ENCODE measurements at regions not wholly inside any gene's neighbourhood (a gene's known extent, or its start where the extent isn't known, plus 50 kb on each side); places are given as distances from the start of the nearest gene placed in this dataset.

DNA sequence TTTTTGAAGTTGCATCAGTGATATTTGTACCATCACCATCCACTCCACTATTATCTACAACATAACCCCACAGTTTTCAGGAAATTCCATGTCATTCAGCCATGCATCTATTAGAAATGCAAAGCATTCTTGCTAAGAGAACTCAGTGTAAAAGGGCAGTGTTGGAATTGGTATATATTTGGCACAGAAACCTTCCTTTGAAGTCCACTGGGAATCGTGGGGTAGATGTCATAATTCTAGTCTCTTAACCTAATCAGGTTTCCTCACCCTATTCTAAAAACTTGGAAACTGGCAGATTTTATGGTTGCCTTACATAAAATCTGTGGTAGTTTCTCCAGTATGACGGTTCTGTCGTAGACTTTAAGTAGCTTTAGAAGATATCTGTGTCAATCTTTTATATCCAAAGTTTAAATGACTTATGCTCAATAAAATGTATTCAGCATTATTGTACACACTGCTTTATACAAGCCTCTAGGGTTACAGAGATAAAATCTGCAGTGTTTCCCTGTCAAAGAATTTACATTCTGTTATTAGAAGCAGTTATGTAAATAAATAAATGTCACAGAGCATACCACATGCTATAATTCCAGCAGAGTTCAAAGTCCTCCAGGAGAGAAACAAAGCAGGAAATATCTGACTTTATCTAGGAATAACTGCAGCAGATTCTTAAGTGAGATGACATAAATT is 704.4 kb upstream of the CELF2 start:
- peak in 1 of 2 donors; percentile 57 for DNase-seq (ENCODE audit: low read depth in 1 of 2, low spot score in 1 of 2)
- Histone ChIP-seq H3K4me3 (no peak overlapping the region), H3K27me3 (no peaks in the 10 kb centered on the region), H3K9me3 (ENCODE audit: low read depth) (no peaks in the 10 kb centered on the region), H3K27ac (no peak overlapping the region), H3K4me1 (ENCODE audit: low read depth) (no peaks in the 10 kb centered on the region), H3K36me3 (no peaks in the 10 kb centered on the region)
- TF ChIP-seq, protein P1, sequence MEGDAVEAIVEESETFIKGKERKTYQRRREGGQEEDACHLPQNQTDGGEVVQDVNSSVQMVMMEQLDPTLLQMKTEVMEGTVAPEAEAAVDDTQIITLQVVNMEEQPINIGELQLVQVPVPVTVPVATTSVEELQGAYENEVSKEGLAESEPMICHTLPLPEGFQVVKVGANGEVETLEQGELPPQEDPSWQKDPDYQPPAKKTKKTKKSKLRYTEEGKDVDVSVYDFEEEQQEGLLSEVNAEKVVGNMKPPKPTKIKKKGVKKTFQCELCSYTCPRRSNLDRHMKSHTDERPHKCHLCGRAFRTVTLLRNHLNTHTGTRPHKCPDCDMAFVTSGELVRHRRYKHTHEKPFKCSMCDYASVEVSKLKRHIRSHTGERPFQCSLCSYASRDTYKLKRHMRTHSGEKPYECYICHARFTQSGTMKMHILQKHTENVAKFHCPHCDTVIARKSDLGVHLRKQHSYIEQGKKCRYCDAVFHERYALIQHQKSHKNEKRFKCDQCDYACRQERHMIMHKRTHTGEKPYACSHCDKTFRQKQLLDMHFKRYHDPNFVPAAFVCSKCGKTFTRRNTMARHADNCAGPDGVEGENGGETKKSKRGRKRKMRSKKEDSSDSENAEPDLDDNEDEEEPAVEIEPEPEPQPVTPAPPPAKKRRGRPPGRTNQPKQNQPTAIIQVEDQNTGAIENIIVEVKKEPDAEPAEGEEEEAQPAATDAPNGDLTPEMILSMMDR (IDR thresholded peaks at IDR 0.05; ENCODE audit: low read depth, low read length), result no peak

DNA sequence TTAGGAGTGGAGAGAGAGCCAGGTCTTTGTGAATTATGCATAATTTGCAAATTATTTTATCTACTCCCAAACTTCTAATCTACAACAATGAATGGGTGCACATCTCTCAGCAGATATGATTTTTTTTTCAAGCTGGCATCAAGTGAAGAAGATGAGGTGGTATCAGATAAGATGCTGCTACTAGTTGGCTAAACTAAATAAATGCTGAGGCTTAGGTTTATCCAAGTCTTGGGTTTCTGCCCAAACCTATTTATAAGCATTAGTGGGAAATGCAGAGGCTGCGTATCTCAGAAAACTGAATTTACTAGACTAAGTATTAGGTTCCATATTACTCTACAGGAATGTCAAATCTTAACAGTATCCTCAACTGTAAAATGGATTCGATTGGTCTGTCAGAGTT is 703.0 kb upstream of the CELF2 start:
- no peaks in the 10 kb centered on the region for H3K4me1 ChIP-seq (ENCODE audit: low read depth)
- no peak for DNase-seq (ENCODE audit: low read depth in 1 of 2, low spot score in 1 of 2)
- H3K4me3 ChIP-seq, result no peak overlapping the region
- H3K27ac ChIP-seq, result no peak overlapping the region
- H3K27me3 ChIP-seq, result no peaks in the 10 kb centered on the region
- H3K36me3 ChIP-seq, result no peaks in the 10 kb centered on the region
- no peaks in the 10 kb centered on the region for H3K9me3 ChIP-seq (ENCODE audit: low read depth)
- TF ChIP-seq, protein P1 (IDR thresholded peaks at IDR 0.05; ENCODE audit: low read depth, low read length), result no peak

DNA sequence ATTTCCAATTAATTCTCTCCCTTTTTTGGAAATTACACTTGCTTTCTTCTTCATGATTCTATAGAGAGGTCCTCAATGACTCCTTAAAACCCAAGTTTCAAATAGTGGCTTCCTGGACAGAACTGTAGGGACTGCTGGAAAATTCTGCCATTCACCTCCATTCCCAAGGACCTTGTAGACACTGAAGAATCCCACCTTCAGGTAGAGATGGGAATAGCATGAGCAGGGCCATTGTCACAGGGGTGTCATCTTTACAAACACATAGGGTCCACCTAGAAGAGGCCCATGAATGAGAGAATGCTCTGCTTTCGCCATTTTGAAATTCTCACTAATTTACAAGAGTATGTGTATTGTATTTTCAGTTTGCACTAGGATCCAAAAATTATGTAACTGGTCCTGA is 701.7 kb upstream of the CELF2 start:
- H3K36me3 ChIP-seq, result no peaks in the 10 kb centered on the region
- no peaks in the 10 kb centered on the region for H3K27me3 ChIP-seq
- H3K4me3 ChIP-seq, result no peak overlapping the region
- no peak for DNase-seq (ENCODE audit: low read depth in 1 of 2, low spot score in 1 of 2)
- no peak overlapping the region for H3K27ac ChIP-seq
- H3K9me3 ChIP-seq (ENCODE audit: low read depth), result no peaks in the 10 kb centered on the region
- H3K4me1 ChIP-seq (ENCODE audit: low read depth), result no peaks in the 10 kb centered on the region
- TF ChIP-seq, protein P1 (IDR thresholded peaks at IDR 0.05; ENCODE audit: low read depth, low read length), result no peak

DNA sequence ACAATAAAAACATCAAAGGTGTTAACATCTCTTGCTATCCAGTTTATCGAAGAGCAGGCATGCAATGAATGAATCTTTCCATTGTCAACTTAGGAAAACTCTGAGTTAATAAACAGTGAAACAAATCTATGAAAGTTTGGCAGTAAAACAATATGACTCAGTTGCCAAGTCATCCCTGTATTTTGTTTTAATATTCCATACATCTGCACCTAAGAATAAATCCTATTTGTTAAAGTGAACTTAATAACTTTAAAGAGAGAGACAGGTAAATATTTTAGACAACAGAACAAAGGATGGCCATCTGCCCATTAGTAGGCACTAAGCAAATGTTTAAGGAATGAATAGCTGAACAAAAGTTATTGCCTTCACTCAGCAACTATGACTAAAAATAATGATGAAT is 700.5 kb upstream of the CELF2 start:
- no peak for DNase-seq (ENCODE audit: low read depth in 1 of 2, low spot score in 1 of 2)
- H3K9me3 ChIP-seq (ENCODE audit: low read depth), result no peaks in the 10 kb centered on the region
- no peak overlapping the region for H3K27ac ChIP-seq
- H3K27me3 ChIP-seq, result no peaks in the 10 kb centered on the region
- H3K4me1 ChIP-seq (ENCODE audit: low read depth), result no peaks in the 10 kb centered on the region
- TF ChIP-seq, protein P1 (IDR thresholded peaks at IDR 0.05; ENCODE audit: low read depth, low read length), result no peak
- H3K36me3 ChIP-seq, result no peaks in the 10 kb centered on the region
- no peak overlapping the region for H3K4me3 ChIP-seq

DNA sequence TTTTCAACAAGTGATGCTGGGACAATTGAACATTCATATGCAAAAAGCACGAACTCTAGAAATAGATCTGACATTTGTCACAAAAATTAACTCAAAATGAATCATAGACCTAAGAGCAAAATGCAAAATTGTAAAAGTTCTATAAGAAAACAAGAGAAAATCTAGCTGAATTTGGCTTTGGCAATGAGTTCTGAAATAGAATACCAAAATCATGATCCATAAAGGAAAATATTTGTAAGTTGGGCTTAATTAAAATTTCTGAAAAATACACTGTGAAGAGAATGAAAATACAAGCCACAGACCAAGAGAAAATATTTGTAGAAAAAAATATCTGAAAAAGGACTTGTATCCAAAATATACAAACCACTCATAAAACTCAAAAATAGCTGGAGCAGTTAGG is 698.8 kb upstream of the CELF2 start:
- Histone ChIP-seq H3K27me3 (no peaks in the 10 kb centered on the region), H3K9me3 (ENCODE audit: low read depth) (no peaks in the 10 kb centered on the region), H3K36me3 (no peaks in the 10 kb centered on the region), H3K27ac (no peak overlapping the region), H3K4me3 (no peak overlapping the region), H3K4me1 (ENCODE audit: low read depth) (no peaks in the 10 kb centered on the region)
- DNase-seq (ENCODE audit: low read depth in 1 of 2, low spot score in 1 of 2), result no peak
- TF ChIP-seq, protein P1 (IDR thresholded peaks at IDR 0.05; ENCODE audit: low read depth, low read length), result no peak
